NCI-H774 (cell line): ENCODE measurements at regions not wholly inside any gene's neighbourhood (a gene's known extent, or its start where the extent isn't known, plus 50 kb on each side); places are given as distances from the start of the nearest gene placed in this dataset.
"Not testable (repeated sequence)": the region's sequence is repeated elsewhere in the genome, so short reads cannot be mapped to it uniquely, and the experiment has no call there.

Experiments used
- DNase-seq: peaks from one replicate; lab custom pipeline; 2025; lab: John Stamatoyannopoulos, UW

GRCh38 chr17:5952518-5952917 is 117.7 kb upstream of the WSCD1 start:
- DNase-seq = no peak

DNA sequence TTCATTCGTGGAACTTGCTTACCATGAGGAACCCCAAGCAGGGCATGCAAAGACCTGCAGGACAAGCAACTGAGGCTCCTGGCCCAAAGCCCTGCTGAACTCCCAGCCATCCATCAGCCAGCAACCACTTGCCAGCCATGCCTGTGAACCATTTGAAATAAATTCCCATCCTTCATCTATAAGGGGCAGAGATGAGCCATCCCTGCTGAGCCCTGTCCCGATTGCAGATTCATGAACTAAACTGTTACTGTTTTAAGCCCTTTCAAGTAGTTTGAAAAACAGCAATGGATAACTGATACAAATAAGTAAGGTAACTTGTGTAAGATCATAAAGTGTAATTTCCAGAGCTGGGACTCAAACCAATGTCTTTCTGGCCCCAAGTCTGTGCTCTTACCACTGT is 114.4 kb upstream of the WSCD1 start:
- no peak for DNase-seq

- no peak for DNase-seq
Measured at GRCh38 chr17:5958850-5959249, 111.3 kb upstream of the WSCD1 start.

DNA sequence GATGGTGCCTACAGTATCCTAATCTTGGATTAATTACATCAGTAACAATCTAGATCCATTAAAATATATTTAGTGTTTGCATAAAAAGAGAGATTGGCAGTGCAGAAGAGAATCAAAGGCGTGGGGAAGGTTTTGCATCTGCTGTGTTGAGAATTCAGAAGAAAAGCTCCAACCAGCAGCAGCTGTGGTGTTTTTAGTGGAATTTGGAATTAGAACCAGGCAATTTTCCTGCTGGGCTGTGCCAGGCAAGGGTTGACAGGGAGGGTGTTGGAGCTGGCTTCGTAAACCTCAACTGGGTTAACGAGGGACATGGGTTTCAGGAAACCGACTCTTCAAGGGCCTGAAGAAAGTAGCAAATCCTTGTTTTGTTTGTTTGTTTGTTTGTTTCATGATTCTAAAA is 107.8 kb upstream of the WSCD1 start:
- DNase-seq = no peak

- peak; percentile 84 for DNase-seq
Measured at GRCh38 chr17:5971969-5972368, 98.2 kb upstream of the WSCD1 start.

DNA sequence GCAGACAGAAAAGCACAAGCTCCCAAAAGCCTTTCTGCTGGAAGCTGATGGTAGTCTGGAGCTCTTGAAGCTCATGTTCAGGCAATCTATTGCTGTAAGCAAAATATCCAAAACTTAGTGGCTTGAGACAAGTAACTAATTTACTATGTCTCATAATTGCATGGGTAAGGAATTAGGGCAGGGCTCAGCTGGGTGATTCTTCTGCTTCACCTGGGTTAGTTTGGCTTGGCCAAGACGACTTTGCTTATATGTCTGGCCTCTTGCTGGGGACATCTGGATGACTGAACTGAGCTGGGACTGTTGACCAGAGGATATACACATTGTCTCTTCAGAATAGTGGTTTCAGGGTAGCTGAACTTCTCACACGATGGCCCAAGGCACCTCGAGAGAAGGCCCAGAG is 96.8 kb upstream of the WSCD1 start:
- DNase-seq = no peak

DNA sequence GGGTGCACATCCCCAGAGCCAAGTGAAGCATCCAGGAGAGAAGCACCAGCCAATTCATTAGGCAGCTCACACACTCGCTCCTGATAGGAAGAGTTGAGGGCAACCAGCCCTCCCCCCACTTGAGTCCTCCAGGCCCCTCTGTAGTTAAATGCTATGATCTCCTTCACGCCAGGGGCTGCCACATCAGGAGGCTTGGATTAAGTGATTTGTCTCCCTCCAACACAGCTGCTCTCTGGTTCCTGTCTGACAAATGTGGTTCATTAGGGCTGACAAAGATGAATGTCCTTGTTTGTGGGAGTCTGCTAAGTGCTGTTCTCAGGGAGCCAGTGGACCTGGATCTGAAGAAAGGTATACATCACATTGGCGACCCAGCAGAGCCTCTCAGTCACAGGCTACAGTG is 94.5 kb upstream of the WSCD1 start:
- DNase-seq = no peak

DNA sequence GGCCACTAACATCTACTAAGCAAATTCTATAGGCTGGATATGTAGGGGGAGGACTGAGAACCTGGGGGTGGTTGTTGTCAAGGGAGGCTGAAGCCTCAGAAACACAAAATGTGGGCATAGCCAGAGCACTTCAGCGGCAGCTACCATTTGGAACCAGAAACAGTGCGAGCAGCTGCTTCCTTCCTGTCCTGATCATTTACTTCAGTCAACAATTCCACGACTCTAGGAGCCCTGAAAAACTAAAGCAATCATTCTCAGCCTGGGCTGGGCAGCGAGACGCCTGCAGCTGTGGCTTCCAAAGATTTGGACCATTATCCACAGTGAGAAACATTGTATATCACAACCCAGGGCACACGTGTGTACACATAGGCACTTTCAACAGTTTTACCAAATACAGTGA is 93.9 kb upstream of the WSCD1 start:
- DNase-seq = no peak

DNA sequence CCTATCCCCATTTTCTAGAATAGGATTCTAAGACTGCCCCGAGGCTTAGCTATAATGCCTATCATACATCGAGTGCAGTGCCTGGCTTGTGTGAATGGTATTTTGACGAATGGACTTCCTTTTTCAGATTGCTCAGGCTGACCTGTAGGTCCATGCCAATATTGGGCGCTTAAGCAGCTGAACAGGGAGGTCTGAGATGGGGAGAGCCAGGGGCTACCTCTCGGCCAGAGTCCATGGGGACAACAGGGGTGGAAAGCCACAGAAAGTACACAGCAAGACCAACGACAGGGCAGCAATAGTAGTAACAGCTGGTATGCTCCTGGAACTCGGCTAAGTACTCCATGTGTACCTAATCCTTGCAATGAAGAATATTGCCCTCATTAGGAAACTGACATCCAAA is 91.7 kb upstream of the WSCD1 start:
- no peak for DNase-seq

- no peak for DNase-seq
Measured at GRCh38 chr17:5980941-5981340, 89.2 kb upstream of the WSCD1 start.

- DNase-seq = no peak
Measured at GRCh38 chr17:5986644-5987043, 83.5 kb upstream of the WSCD1 start.

GRCh38 chr17:6000426-6000825 is 69.8 kb upstream of the WSCD1 start:
- DNase-seq = no peak

DNA sequence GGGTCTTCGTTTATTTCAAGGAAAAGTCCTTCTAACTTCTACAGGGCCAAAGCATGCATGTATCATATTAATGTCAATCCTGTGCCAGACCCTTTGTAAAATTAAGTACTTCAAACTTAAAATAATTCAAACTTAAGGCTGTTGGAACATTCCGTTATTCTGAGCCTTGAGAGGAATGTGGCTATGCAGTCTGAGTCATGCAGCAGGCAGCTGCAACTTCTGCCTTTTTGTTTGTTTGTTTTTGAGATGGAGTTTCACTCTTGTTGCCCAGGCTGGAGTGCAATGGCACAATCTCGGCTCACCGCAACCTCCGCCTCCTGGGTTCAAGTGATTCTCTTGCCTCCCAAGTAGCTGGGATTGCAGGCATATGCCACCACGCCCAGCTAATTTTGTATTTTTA is 67.0 kb upstream of the WSCD1 start:
- DNase-seq = not testable (repeated sequence)

GRCh38 chr17:6005939-6006338 is 64.2 kb upstream of the WSCD1 start:
- DNase-seq = no peak

GRCh38 chr17:6011206-6011605 is 59.0 kb upstream of the WSCD1 start:
- DNase-seq = no peak

DNA sequence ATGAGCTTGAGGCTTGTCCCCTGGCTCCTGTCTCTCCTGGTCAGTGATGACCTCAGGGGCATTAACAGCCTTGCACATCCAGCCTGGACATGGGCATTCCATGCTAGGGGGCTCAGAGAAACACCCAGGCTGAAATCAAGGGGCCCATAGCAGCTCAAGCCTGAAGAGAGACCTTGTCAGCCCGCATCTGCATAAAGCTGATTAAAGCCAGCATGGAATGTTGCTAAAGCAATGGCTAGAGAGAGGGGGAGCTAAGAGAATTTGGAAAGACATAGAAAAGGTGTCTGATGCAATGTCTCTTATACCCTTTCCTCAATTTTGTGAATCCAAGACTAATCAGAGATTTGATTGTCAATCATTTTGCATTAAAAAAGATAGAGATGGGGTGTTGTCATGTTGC is 51.4 kb upstream of the WSCD1 start:
- no peak for DNase-seq

DNA sequence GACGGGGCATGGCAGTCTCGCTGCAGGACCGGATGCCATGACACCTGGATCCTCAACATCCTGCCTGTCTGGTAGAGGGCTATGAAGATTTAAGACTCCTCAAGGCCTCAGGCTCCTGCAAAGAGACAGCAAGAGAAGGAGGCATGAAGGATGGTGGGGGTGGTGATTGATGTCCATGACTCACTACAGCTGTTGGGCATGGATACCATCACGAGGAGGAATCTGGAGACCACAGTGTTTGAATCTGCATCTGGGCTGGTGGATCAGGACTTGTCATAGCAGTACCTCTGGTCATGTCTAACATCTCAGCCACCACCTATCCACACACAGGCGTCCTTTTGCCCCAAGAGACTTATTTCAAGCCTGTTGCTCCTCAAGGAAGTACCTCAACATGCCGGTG is 50.2 kb upstream of the WSCD1 start:
- no peak for DNase-seq

- no peak for DNase-seq
Measured at GRCh38 chr17:6020376-6021010, 49.7 kb upstream of the WSCD1 start.
